Loucy (cell line): ENCODE measurements at regions not wholly inside any gene's neighbourhood (a gene's known extent, or its start where the extent isn't known, plus 50 kb on each side); places are given as distances from the start of the nearest gene placed in this dataset.

ENCODE experiments used
- CTCF ChIP-seq: fragments of 200-600 bp; sonication (generic); conservative IDR thresholded peaks from 2 replicates; pipeline ENCODE4 v1.5.1; 2014; ENCODE audit warnings: mild to moderate bottlenecking, antibody characterized with exemption, low read length
- EZH2phosphoT487 ChIP-seq: fragments of 200-600 bp; IDR thresholded peaks from 2 replicates; pipeline ENCODE4 v1.6.1; 2018; ENCODE audit warnings: antibody characterized with exemption, mild to moderate bottlenecking, moderate library complexity, borderline replicate concordance

- TF ChIP-seq CTCF, result no peak
- TF ChIP-seq EZH2phosphoT487, result no peak
Measured at GRCh38 chr12:127482950-127483349, 784.0 kb upstream of the TMEM132C start.
